Tibial artery (tissue), 4 donors: ENCODE measurements at regions not wholly inside any gene's neighbourhood (a gene's known extent, or its start where the extent isn't known, plus 50 kb on each side); places are given as distances from the start of the nearest gene placed in this dataset.

Experiments
- DNase-seq, 2 donors: peaks; one replicate each; pipeline ENCODE4 v3.0.0-alpha.2; 2019
- H3K27ac ChIP-seq, 2 donors: fragments of 200-600 bp; sonication (generic) in 1 of 2; 1 replicate in 1 of 2; 2 replicates in 1 of 2; pipeline ENCODE4 v1.5.1; 2018 to 2019; ENCODE audit warnings: mild to moderate bottlenecking in 1 of 2
- H3K27me3 ChIP-seq, 2 donors: fragments of 200-600 bp; sonication (generic) in 1 of 2; one replicate each; pipeline versions ENCODE4 v1.5.1 to v1.6.0; 2016 to 2019
- H3K36me3 ChIP-seq, 3 donors: fragments of 200-600 bp; sonication (generic) in 2 of 3; one replicate each; pipeline ENCODE4 v1.5.1; 2016 to 2019; ENCODE audit warnings: mild to moderate bottlenecking in 2 of 3
- H3K4me1 ChIP-seq, 4 donors: fragments of 200-600 bp; sonication (generic) in 2 of 4; 1 replicate in 3 of 4; 2 replicates in 1 of 4; pipeline ENCODE4 v1.5.1; 2016 to 2019
- H3K4me3 ChIP-seq, 2 donors: fragments of 200-600 bp; sonication (generic) in 1 of 2; 1 replicate in 1 of 2; 2 replicates in 1 of 2; pipeline ENCODE4 v1.5.1; 2018 to 2019; ENCODE audit warnings: mild to moderate bottlenecking in 2 of 2
- H3K9me3 ChIP-seq, 3 donors: fragments of 200-600 bp; sonication (generic) in 1 of 3; one replicate each; pipeline ENCODE4 v1.5.1; 2016 to 2019
- intact Hi-C: fragments of 100-400 bp; cut with DNase I; formaldehyde crosslinking; loops from one replicate; pipeline ENCODE4 v1.15.0; 2023; ENCODE audit warnings: low total_unique reads
- TF ChIP-seq, protein P1 (sequence below), 2 experiments: fragments of 200-600 bp in 1 of 2; fragments of 450-650 bp in 1 of 2; IDR thresholded peaks; one replicate each; pipeline ENCODE4 v1.5.1; 2017 to 2019; ENCODE audit warnings: antibody characterized with exemption in 2 of 2, mild to moderate bottlenecking in 1 of 2, moderate library complexity in 1 of 2

GRCh38 chr19:23515551-23515950 lies 120.3 kb upstream of the ZNF91 start:
- H3K36me3 ChIP-seq, result no peaks in the 10 kb centered on the region
- H3K4me1 ChIP-seq, result no peaks in the 10 kb centered on the region
- DNase-seq, result no peak
- H3K4me3 ChIP-seq, result no peak overlapping the region
- TF ChIP-seq, protein P1, sequence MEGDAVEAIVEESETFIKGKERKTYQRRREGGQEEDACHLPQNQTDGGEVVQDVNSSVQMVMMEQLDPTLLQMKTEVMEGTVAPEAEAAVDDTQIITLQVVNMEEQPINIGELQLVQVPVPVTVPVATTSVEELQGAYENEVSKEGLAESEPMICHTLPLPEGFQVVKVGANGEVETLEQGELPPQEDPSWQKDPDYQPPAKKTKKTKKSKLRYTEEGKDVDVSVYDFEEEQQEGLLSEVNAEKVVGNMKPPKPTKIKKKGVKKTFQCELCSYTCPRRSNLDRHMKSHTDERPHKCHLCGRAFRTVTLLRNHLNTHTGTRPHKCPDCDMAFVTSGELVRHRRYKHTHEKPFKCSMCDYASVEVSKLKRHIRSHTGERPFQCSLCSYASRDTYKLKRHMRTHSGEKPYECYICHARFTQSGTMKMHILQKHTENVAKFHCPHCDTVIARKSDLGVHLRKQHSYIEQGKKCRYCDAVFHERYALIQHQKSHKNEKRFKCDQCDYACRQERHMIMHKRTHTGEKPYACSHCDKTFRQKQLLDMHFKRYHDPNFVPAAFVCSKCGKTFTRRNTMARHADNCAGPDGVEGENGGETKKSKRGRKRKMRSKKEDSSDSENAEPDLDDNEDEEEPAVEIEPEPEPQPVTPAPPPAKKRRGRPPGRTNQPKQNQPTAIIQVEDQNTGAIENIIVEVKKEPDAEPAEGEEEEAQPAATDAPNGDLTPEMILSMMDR (IDR thresholded peaks at IDR 0.05), result no peak
- no peaks in the 10 kb centered on the region for H3K9me3 ChIP-seq
- H3K27me3 ChIP-seq, result no peaks in the 10 kb centered on the region
- intact Hi-C loops, result no loop called here
- H3K27ac ChIP-seq, result no peak overlapping the region

GRCh38 chr19:23512151-23512925 lies 117.1 kb upstream of the ZNF91 start:
- DNase-seq, result no peak
- peaks cover 0 to 5% (median 0%) of the 10 kb centered on the region in 3 donors for H3K9me3 ChIP-seq
- no peaks in the 10 kb centered on the region for H3K27me3 ChIP-seq
- no peaks in the 10 kb centered on the region for H3K36me3 ChIP-seq
- no peaks in the 10 kb centered on the region for H3K4me1 ChIP-seq
- TF ChIP-seq, protein P1 (IDR thresholded peaks at IDR 0.05), result no peak
- H3K27ac ChIP-seq, result no peak overlapping the region
- intact Hi-C loops, result no loop called here
- H3K4me3 ChIP-seq, result no peak overlapping the region

DNA sequence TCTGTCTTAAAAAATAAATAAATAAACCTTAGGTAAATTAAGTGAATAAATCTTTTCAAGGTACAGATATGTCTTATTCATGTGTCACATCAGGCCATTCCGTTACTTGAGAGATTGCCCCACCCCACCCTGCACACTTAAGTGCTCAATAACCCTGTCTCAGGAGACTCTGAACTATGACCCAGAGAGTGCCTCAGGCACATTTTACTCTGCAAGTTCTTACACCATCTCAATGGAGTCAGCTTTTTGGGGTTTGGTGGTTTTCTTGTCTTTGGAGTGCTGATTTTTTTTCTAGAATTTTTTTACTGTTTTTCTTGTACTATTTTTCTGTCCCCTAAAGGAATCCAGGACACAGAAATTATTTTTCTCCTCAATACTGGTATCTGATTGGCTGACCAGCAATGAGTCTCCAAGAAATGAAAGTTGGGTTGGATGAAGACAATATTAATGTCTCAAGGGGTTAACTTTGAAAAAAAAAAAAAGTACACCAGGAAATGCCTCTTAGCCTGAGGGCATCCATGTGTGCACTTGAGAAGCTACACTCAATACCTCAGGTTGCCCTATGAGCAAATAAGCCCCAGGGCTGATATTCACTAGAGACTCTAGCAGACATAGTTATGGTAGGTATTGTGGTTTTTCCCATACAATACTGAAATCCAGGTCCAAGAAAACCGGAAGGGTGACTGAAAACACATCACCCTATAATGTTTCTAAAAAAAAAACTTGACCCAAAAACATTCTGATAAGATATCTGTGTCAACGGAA lies 114.6 kb upstream of the ZNF91 start:
- H3K27me3 ChIP-seq, result no peaks in the 10 kb centered on the region
- H3K27ac ChIP-seq, result no peak overlapping the region
- no peaks in the 10 kb centered on the region for H3K36me3 ChIP-seq
- intact Hi-C loops, result no loop called here
- no peaks in the 10 kb centered on the region for H3K4me1 ChIP-seq
- H3K4me3 ChIP-seq, result no peak overlapping the region
- no peak for DNase-seq
- TF ChIP-seq, protein P1 (IDR thresholded peaks at IDR 0.05), result no peak
- H3K9me3 ChIP-seq, result peaks cover 0 to 5% (median 0%) of the 10 kb centered on the region in 3 donors

GRCh38 chr19:23507446-23507845 lies 112.2 kb upstream of the ZNF91 start:
- TF ChIP-seq, protein P1 (IDR thresholded peaks at IDR 0.05), result no peak
- intact Hi-C loops, result no loop called here
- no peaks in the 10 kb centered on the region for H3K27me3 ChIP-seq

DNA sequence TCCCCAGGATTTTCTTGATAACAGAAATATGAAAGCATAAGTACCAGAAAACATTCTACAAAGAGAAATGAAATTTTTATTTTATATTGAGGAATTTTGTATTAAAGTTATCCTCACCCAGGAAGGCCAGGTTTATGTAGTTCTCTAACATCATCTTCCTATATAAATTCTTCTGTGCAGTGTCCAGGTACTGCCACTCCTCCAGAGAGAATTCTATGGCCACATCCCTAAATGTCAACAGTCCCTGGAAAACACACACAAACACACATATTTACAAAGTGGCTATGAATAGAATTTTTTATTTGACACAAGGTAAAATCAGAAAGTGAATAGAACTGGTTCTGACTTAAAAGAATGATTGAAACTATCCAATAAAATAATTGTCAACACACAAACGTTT lies 110.5 kb upstream of the ZNF91 start:
- intact Hi-C loops, result no loop called here
- no peak for DNase-seq
- Histone ChIP-seq H3K36me3 (no peaks in the 10 kb centered on the region), H3K4me1 (no peaks in the 10 kb centered on the region), H3K27me3 (no peaks in the 10 kb centered on the region), H3K9me3 (peaks cover 0 to 5% (median 0%) of the 10 kb centered on the region in 3 donors), H3K4me3 (no peak overlapping the region), H3K27ac (no peak overlapping the region)
- TF ChIP-seq, protein P1 (IDR thresholded peaks at IDR 0.05), result no peak

More at GRCh38 chr19:23507446-23507845, 112.2 kb upstream of the ZNF91 start:
- no peak overlapping the region for H3K27ac ChIP-seq
- no peak overlapping the region for H3K4me3 ChIP-seq
- H3K36me3 ChIP-seq, result no peaks in the 10 kb centered on the region
- DNase-seq, result no peak
- peaks cover 0 to 5% (median 0%) of the 10 kb centered on the region in 3 donors for H3K9me3 ChIP-seq
- no peaks in the 10 kb centered on the region for H3K4me1 ChIP-seq
